K562 (cell line): ENCODE measurements at regions not wholly inside any gene's neighbourhood (a gene's known extent, or its start where the extent isn't known, plus 50 kb on each side); places are given as distances from the start of the nearest gene placed in this dataset.

ENCODE experiments used
- ATAC-seq: fragments of 200-7000 bp; cut with Tn5 transposase; 3 replicates; pipeline ENCODE4 v1.9.1; 2020; ENCODE audit warnings: moderate library complexity
- BruUV-seq: library from RNA; stranded (reverse); fragments of 400-500 nt; replicated peaks from 2 replicates; lab custom pipeline; 2021; lab: Mats Ljungman, UMichigan
- CTCF ChIA-PET: fragments of 300-600 bp; formaldehyde crosslinking; extraction: SDS; loops from one replicate; lab custom pipeline; 2021; ENCODE audit warnings: low intra/inter-chr PET ratio; lab: Yijun Ruan, JAX
- POLR2A ChIA-PET: fragments of 300-600, 350-650 bp; sonication (Branson Sonifier 250); formaldehyde crosslinking; extraction: SDS; loops from one replicate; lab custom pipeline; 2021; ENCODE audit warnings: antibody characterized with exemption, inconsistent platforms; lab: Yijun Ruan, JAX
- DNase-seq, 4 experiments: peaks; one replicate each; pipeline versions ENCODE4 v3.0.0 to v3.0.0-alpha.2; 2011 to 2018; ENCODE audit warnings: low spot score in 3 of 4, mixed read lengths in 3 of 4; ENCODE audit errors: extremely low read depth in 1 of 4
- FAIRE-seq: peaks from 2 replicates; lab custom pipeline; 2011; peaks lifted over from hg19 to GRCh38; lab: Jason Lieb, UNC
- H2AFZ ChIP-seq: 2 replicates; pipeline ENCODE4 v1.6.0; 2011; ENCODE audit warnings: low read depth, low read length, control low read depth, inconsistent platforms
- H3K27ac ChIP-seq: fragments of 200-600 bp; 3 replicates; pipeline ENCODE4 v1.8.0; 2011; ENCODE audit warnings: low read depth, mild to moderate bottlenecking, control low read depth, inconsistent platforms, low read length, moderate library complexity, mixed read lengths; ENCODE audit errors: extremely low read depth
- H3K27me3 ChIP-seq, 2 experiments: fragments of 300-600 bp in 1 of 2; 2 replicates in 1 of 2; 3 replicates in 1 of 2; pipeline versions ENCODE4 v1.6.0 to v1.8.0; 2011; ENCODE audit warnings: inconsistent platforms in 2 of 2, low read length in 2 of 2, mild to moderate bottlenecking in 1 of 2, mixed read lengths in 1 of 2, moderate library complexity in 1 of 2; ENCODE audit not compliant: control insufficient read depth in 2 of 2, insufficient read depth in 2 of 2
- H3K36me3 ChIP-seq: fragments of 300-600 bp; 3 replicates; pipeline ENCODE4 v1.8.0; 2011; ENCODE audit warnings: mild to moderate bottlenecking, low read length, inconsistent platforms; ENCODE audit not compliant: control insufficient read depth, insufficient read depth
- H3K4me1 ChIP-seq, 2 experiments: fragments of 200-600 bp in 1 of 2; replicated peaks in 1 of 2; 2 replicates in 1 of 2; 3 replicates in 1 of 2; pipeline versions ENCODE4 v1.5.1 to v1.8.0; 2011; ENCODE audit warnings: inconsistent platforms in 2 of 2, low read length in 2 of 2, mild to moderate bottlenecking in 1 of 2, mixed read lengths in 1 of 2, moderate library complexity in 1 of 2; ENCODE audit not compliant: control insufficient read depth in 2 of 2, insufficient read depth in 2 of 2
- H3K4me2 ChIP-seq: 2 replicates; pipeline ENCODE4 v1.6.1; 2011; ENCODE audit warnings: low read length, control low read depth, inconsistent platforms, mixed read lengths; ENCODE audit not compliant: insufficient read depth
- H3K4me3 ChIP-seq: fragments of 200-600 bp; sonication (generic), shearing (Covaris generic); 2 replicates; pipeline ENCODE4 v1.5.1; 2016; ENCODE audit warnings: control low read depth, inconsistent platforms
- H3K79me2 ChIP-seq: fragments of 200-600 bp; 3 replicates; pipeline ENCODE4 v1.8.0; 2011; ENCODE audit warnings: low read length, inconsistent platforms; ENCODE audit not compliant: control insufficient read depth, insufficient read depth
- H3K9ac ChIP-seq, 2 experiments: 2 replicates each; pipeline versions ENCODE4 v1.6.0 to v1.6.1; 2011; ENCODE audit warnings: low read depth in 2 of 2, low read length in 2 of 2, control low read depth in 1 of 2, inconsistent platforms in 1 of 2, mild to moderate bottlenecking in 1 of 2, mixed read lengths in 1 of 2; ENCODE audit not compliant: insufficient read depth in 1 of 2
- H3K9me1 ChIP-seq: one replicate; pipeline ENCODE4 v1.6.0; 2011; ENCODE audit warnings: inconsistent platforms, mild to moderate bottlenecking, low read length, moderate library complexity; ENCODE audit not compliant: control insufficient read depth, insufficient read depth
- H3K9me3 ChIP-seq: replicated peaks from 2 replicates; pipeline ENCODE4 v1.5.1; 2011; ENCODE audit warnings: low read depth, low read length, inconsistent platforms; ENCODE audit not compliant: control insufficient read depth, insufficient read depth
- H4K20me1 ChIP-seq: replicated peaks from 2 replicates; pipeline ENCODE4 v1.6.1; 2011; ENCODE audit warnings: low read length, inconsistent platforms, mixed read lengths; ENCODE audit not compliant: control insufficient read depth, insufficient read depth
- FOXO4 ChIP-seq: fragments of 450-650 bp; formaldehyde crosslinking; IDR thresholded peaks from 2 replicates; pipeline ENCODE4 v1.4.0; 2020; ENCODE audit warnings: mild to moderate bottlenecking, moderate library complexity
- NCOA4 ChIP-seq: fragments of 450-650 bp; IDR thresholded peaks from 2 replicates; pipeline ENCODE4 v1.6.1; 2018; ENCODE audit warnings: mild to moderate bottlenecking; ENCODE audit not compliant: partially characterized antibody
- NFE2L1 ChIP-seq: fragments of 450-650 bp; IDR thresholded peaks from 2 replicates; pipeline ENCODE4 v1.6.1; 2016; ENCODE audit warnings: missing genetic modification characterization, low read depth, mild to moderate bottlenecking, missing compliant biosample characterization, moderate library complexity, borderline replicate concordance
- PKNOX1 ChIP-seq: fragments of 450-650 bp; IDR thresholded peaks from 2 replicates; pipeline ENCODE4 v1.6.1; 2016
- ZNF121 ChIP-seq: sonication (generic); formaldehyde crosslinking; conservative IDR thresholded peaks from 2 replicates; pipeline ENCODE4 v1.8.0; 2022; ENCODE audit warnings: missing genetic modification reagents
- ZNF77 ChIP-seq: fragments of 250-450 bp; sonication (Bioruptor Pico); IDR thresholded peaks from 2 replicates; pipeline ENCODE4 v1.5.0; 2020
- ZNF830 ChIP-seq: fragments of 250-450 bp; sonication (Bioruptor Pico); IDR thresholded peaks from 2 replicates; pipeline ENCODE4 v1.5.0; 2021; ENCODE audit warnings: mild to moderate bottlenecking
- WGBS: fragments of 100-300 bp; shearing (Covaris generic); methylation state at CpG from one replicate; pipeline ENCODE4 v1.1.6; 2016; ENCODE audit warnings: low coverage, mixed read lengths; ENCODE audit not compliant: insufficient coverage; ENCODE audit errors: missing lambda C conversion rate; 5-methylcytosine and 5-hydroxymethylcytosine counted together
- in situ Hi-C: fragments of 300-500 bp; cut with MboI; formaldehyde crosslinking; loops from 4 replicates; pipeline ENCODE4 v1.15.0; 2018; ENCODE audit warnings: inconsistent platforms, mixed read lengths
- intact Hi-C: fragments of 100-400 bp; cut with micrococcal nuclease; formaldehyde crosslinking; loops from 2 replicates; pipeline ENCODE4 v1.14.2; 2022

- TF ChIP-seq FOXO4 (CRISPR knock-in tag) (no peak), NFE2L1 (tag) (no peak), NCOA4 (no peak), ZNF121 (CRISPR knock-in tag) (no peak), ZNF830 (CRISPR knock-in tag) (no peak), ZNF77 (no peak), PKNOX1 (no peak)
- intact Hi-C loops (no loop called here), in situ Hi-C loops (no loop called here)
- H2AFZ ChIP-seq = no peak overlapping the region
- H3K9me3 ChIP-seq = no peaks in the 10 kb centered on the region
- no peaks in the 10 kb centered on the region for H3K9me1 ChIP-seq
- no TSS peak for BruUV-seq
- H3K9ac ChIP-seq = no peak overlapping the region
- H3K27me3 ChIP-seq = peaks cover 9 to 44% of the 10 kb centered on the region in 2 experiments
- FAIRE-seq (no peak), ATAC-seq (no peak), DNase-seq (no peak)
- H3K79me2 ChIP-seq = no peaks in the 10 kb centered on the region
- H3K4me2 ChIP-seq = no peak overlapping the region
- CTCF ChIA-PET = no interaction called here
- no peak overlapping the region for H3K4me3 ChIP-seq
- H3K27ac ChIP-seq = no peak overlapping the region
- POLR2A ChIA-PET = no interaction called here
- WGBS = 0% methylated on average over 4 of the region's 4 CpGs
- no peaks in the 10 kb centered on the region for H3K36me3 ChIP-seq
- no peaks in the 10 kb centered on the region; the same call in 1 of the 2 replicates for H4K20me1 ChIP-seq
- peaks cover 0 to 11% of the 10 kb centered on the region in 2 experiments; a peak in 1 of 5 replicates for H3K4me1 ChIP-seq
These were observed 95.6 kb downstream of the RIPK4 start for GRCh38 chr21:41671212-41671762.
